Brain microvascular endothelial cell (primary cell): ENCODE measurements at regions not wholly inside any gene's neighbourhood (a gene's known extent, or its start where the extent isn't known, plus 50 kb on each side); places are given as distances from the start of the nearest gene placed in this dataset.
A peak's percentile ranks its signal among the peaks of the same experiment; 100 is the strongest.
"Not testable (repeated sequence)": the region's sequence is repeated elsewhere in the genome, so short reads cannot be mapped to it uniquely, and the experiment has no call there.

ENCODE experiments used
- DNase-seq: peaks from one replicate; pipeline ENCODE4 v3.0.0-alpha.2; 2020
- H3K27ac ChIP-seq: fragments of 250-450 bp; sonication (Bioruptor Pico); 2 replicates; pipeline ENCODE4 v1.5.1; 2020; ENCODE audit warnings: mild to moderate bottlenecking, moderate library complexity
- H3K27me3 ChIP-seq: fragments of 250-450 bp; sonication (Bioruptor Pico); replicated peaks from 2 replicates; pipeline ENCODE4 v1.5.1; 2020; ENCODE audit warnings: mild to moderate bottlenecking
- H3K36me3 ChIP-seq: fragments of 250-450 bp; sonication (Bioruptor Pico); replicated peaks from 2 replicates; pipeline ENCODE4 v1.5.1; 2020; ENCODE audit warnings: mild to moderate bottlenecking
- H3K4me3 ChIP-seq: 2 replicates; pipeline ENCODE4 v1.5.1; 2011; ENCODE audit warnings: low read depth, mild to moderate bottlenecking, control low read depth, low read length, moderate library complexity
- CTCF ChIP-seq: IDR thresholded peaks from 2 replicates; pipeline ENCODE4 v1.5.1; 2011; ENCODE audit warnings: low read depth, mild to moderate bottlenecking, moderate library complexity, low read length, control low read depth, inconsistent platforms; ENCODE audit errors: missing control alignments
- in situ Hi-C: cut with HindIII; loops from 2 replicates; pipeline ENCODE4 v1.10.0; 2017; ENCODE audit warnings: low sequenced_read_pairs, low pct_ligation_motif_present

- Histone ChIP-seq H3K36me3 (no peaks in the 10 kb centered on the region), H3K4me3 (no peak overlapping the region), H3K27me3 (no peaks in the 10 kb centered on the region), H3K27ac (no peak overlapping the region)
- in situ Hi-C loops: no loop called here
- no peak for TF ChIP-seq CTCF
- no peak for DNase-seq
These were observed 133.8 kb downstream of the MRPL57 start for GRCh38 chr13:21310220-21310619.

- in situ Hi-C loops, H3K4me3 ChIP-seq, H3K27me3 ChIP-seq, DNase-seq, H3K36me3 ChIP-seq, H3K27ac ChIP-seq: not testable (repeated sequence)
These were observed 138.5 kb downstream of the MRPL57 start for GRCh38 chr13:21314976-21315375.

- no peaks in the 10 kb centered on the region for H3K36me3 ChIP-seq
- no peak overlapping the region for H3K27ac ChIP-seq
- no peak overlapping the region for H3K4me3 ChIP-seq
- DNase-seq: no peak
- in situ Hi-C loops: no loop called here
- TF ChIP-seq CTCF: no peak
- no peaks in the 10 kb centered on the region for H3K27me3 ChIP-seq
These were observed 139.9 kb downstream of the MRPL57 start for GRCh38 chr13:21316376-21316775.

- in situ Hi-C loops: no loop called here
- peak overlapping the region; percentile 51 for H3K4me3 ChIP-seq
- DNase-seq: no peak
- TF ChIP-seq CTCF: no peak
- no peaks in the 10 kb centered on the region for H3K27me3 ChIP-seq
- no peak overlapping the region for H3K27ac ChIP-seq
- H3K36me3 ChIP-seq: no peaks in the 10 kb centered on the region
These were observed 140.1 kb downstream of the ZDHHC20 start for GRCh38 chr13:21318891-21319532.

- TF ChIP-seq CTCF: no peak
- no peaks in the 10 kb centered on the region for H3K36me3 ChIP-seq
- no peak overlapping the region for H3K4me3 ChIP-seq
- DNase-seq: no peak
- no peak overlapping the region for H3K27ac ChIP-seq
- in situ Hi-C loops: no loop called here
- no peaks in the 10 kb centered on the region for H3K27me3 ChIP-seq
These were observed 139.0 kb downstream of the ZDHHC20 start for GRCh38 chr13:21319869-21320641.

GRCh38 chr13:21320642-21321034 lies 138.5 kb downstream of the ZDHHC20 start:
- no peaks in the 10 kb centered on the region for H3K36me3 ChIP-seq
- no peak overlapping the region for H3K27ac ChIP-seq
- in situ Hi-C loops: no loop called here
- H3K27me3 ChIP-seq: no peaks in the 10 kb centered on the region
- TF ChIP-seq CTCF: no peak
- no peak overlapping the region for H3K4me3 ChIP-seq
- DNase-seq: no peak
